Liver (tissue), 8 donors: ENCODE measurements at regions not wholly inside any gene's neighbourhood (a gene's known extent, or its start where the extent isn't known, plus 50 kb on each side); places are given as distances from the start of the nearest gene placed in this dataset.

ENCODE experiments used
- DNase-seq: peaks from one replicate; pipeline ENCODE4 v3.0.0-alpha.2; 2017; ENCODE audit warnings: low spot score
- H3K27ac ChIP-seq, 2 donors: one replicate each; pipeline ENCODE4 v1.7.0; 2013; ENCODE audit warnings: inconsistent platforms in 2 of 2, low read length in 2 of 2, control low read depth in 1 of 2, low read depth in 1 of 2, mild to moderate bottlenecking in 1 of 2
- H3K27me3 ChIP-seq, 4 donors: one replicate each; pipeline versions ENCODE4 v1.6.1 to v1.7.0; 2013; ENCODE audit warnings: low read length in 3 of 4, inconsistent platforms in 1 of 4, mild to moderate bottlenecking in 1 of 4, moderate library complexity in 1 of 4; ENCODE audit not compliant: control insufficient read depth in 4 of 4, insufficient read depth in 4 of 4
- H3K36me3 ChIP-seq, 4 donors: one replicate each; pipeline versions ENCODE4 v1.6.1 to v1.7.0; 2013; ENCODE audit warnings: low read length in 3 of 4, mild to moderate bottlenecking in 3 of 4, low read depth in 1 of 4, moderate library complexity in 1 of 4; ENCODE audit not compliant: control insufficient read depth in 4 of 4, insufficient read depth in 3 of 4
- H3K4me1 ChIP-seq, 4 donors: one replicate each; pipeline versions ENCODE4 v1.6.1 to v1.7.0; 2013; ENCODE audit warnings: low read length in 3 of 4, mild to moderate bottlenecking in 3 of 4, moderate library complexity in 1 of 4; ENCODE audit not compliant: control insufficient read depth in 4 of 4, insufficient read depth in 4 of 4
- H3K4me3 ChIP-seq, 3 donors: one replicate each; pipeline versions ENCODE4 v1.6.1 to v1.7.0; 2013; ENCODE audit warnings: low read length in 3 of 3, control low read depth in 1 of 3, low read depth in 1 of 3, mild to moderate bottlenecking in 1 of 3
- H3K9ac ChIP-seq, 2 donors: one replicate each; pipeline ENCODE4 v1.7.0; 2013; ENCODE audit warnings: low read length in 2 of 2, mild to moderate bottlenecking in 2 of 2, moderate library complexity in 2 of 2, control low read depth in 1 of 2, low read depth in 1 of 2
- H3K9me3 ChIP-seq, 4 donors: one replicate each; pipeline versions ENCODE4 v1.6.1 to v1.7.0; 2013; ENCODE audit warnings: low read length in 3 of 4; ENCODE audit not compliant: control insufficient read depth in 4 of 4
- ATF3 ChIP-seq: IDR thresholded peaks from 2 replicates; pipeline ENCODE4 v1.6.1; 2016; ENCODE audit warnings: antibody characterized with exemption
- CTCF ChIP-seq: fragments of 150-350 bp; IDR thresholded peaks from 2 replicates; pipeline ENCODE4 v1.5.1; 2017; ENCODE audit warnings: improper control_type of control experiment, low read depth, low read length; ENCODE audit not compliant: missing input control
- EGR1 ChIP-seq, 2 donors: IDR thresholded peaks; 2 replicates each; pipeline ENCODE4 v1.6.1; 2016 to 2018; ENCODE audit warnings: antibody characterized with exemption in 2 of 2, low read depth in 2 of 2
- FOXA1 ChIP-seq: IDR thresholded peaks from 2 replicates; pipeline ENCODE4 v1.6.1; 2016; ENCODE audit warnings: antibody characterized with exemption
- FOXA2 ChIP-seq: IDR thresholded peaks from 2 replicates; pipeline ENCODE4 v1.6.1; 2016; ENCODE audit warnings: antibody characterized with exemption
- GABPA ChIP-seq, 2 donors: IDR thresholded peaks in 1 of 2; conservative IDR thresholded peaks in 1 of 2; 2 replicates each; pipeline ENCODE4 v1.6.1; 2016; ENCODE audit warnings: antibody characterized with exemption in 2 of 2, mild to moderate bottlenecking in 1 of 2, moderate library complexity in 1 of 2
- HNF4A ChIP-seq, 2 donors: conservative IDR thresholded peaks; 2 replicates each; pipeline ENCODE4 v1.6.1; 2016; ENCODE audit warnings: antibody characterized with exemption in 2 of 2, mild to moderate bottlenecking in 2 of 2
- HNF4G ChIP-seq: IDR thresholded peaks from 2 replicates; pipeline ENCODE4 v1.6.1; 2016; ENCODE audit warnings: antibody characterized with exemption
- JUND ChIP-seq, 2 donors: IDR thresholded peaks; 2 replicates each; pipeline ENCODE4 v1.6.1; 2016; ENCODE audit warnings: antibody characterized with exemption in 2 of 2
- MAX ChIP-seq: IDR thresholded peaks from 2 replicates; pipeline ENCODE4 v1.6.1; 2016; ENCODE audit warnings: antibody characterized with exemption
- NR2F2 ChIP-seq: IDR thresholded peaks from 2 replicates; pipeline ENCODE4 v1.6.1; 2016; ENCODE audit warnings: antibody characterized with exemption
- RAD21 ChIP-seq, 2 donors: IDR thresholded peaks; 2 replicates each; pipeline ENCODE4 v1.6.1; 2016; ENCODE audit warnings: antibody characterized with exemption in 2 of 2, mild to moderate bottlenecking in 2 of 2
- REST ChIP-seq: IDR thresholded peaks from 2 replicates; pipeline ENCODE4 v1.6.1; 2016; ENCODE audit warnings: antibody characterized with exemption, mild to moderate bottlenecking
- SP1 ChIP-seq: IDR thresholded peaks from 2 replicates; pipeline ENCODE4 v1.6.1; 2018; ENCODE audit warnings: antibody characterized with exemption, mild to moderate bottlenecking
- TAF1 ChIP-seq: conservative IDR thresholded peaks from 2 replicates; pipeline ENCODE4 v1.6.1; 2016; ENCODE audit warnings: antibody characterized with exemption, mild to moderate bottlenecking
- YY1 ChIP-seq: IDR thresholded peaks from 2 replicates; pipeline ENCODE4 v1.6.1; 2016; ENCODE audit warnings: antibody characterized with exemption, mild to moderate bottlenecking
- ZBTB33 ChIP-seq: IDR thresholded peaks from 2 replicates; pipeline ENCODE4 v1.6.1; 2016; ENCODE audit warnings: antibody characterized with exemption
- WGBS: extraction: QIAGEN DNeasy Blood & Tissue Kit; methylation state at CpG from one replicate; pipeline ENCODE4 v1.1.7; 2013; 5-methylcytosine and 5-hydroxymethylcytosine counted together
- donor health status: healthy.
- donor health status: healthy.
- donor health status: healthy.
- donor health status: healthy.
- donor health status: healthy.

- no peak for DNase-seq
- Histone ChIP-seq H3K9me3 (no peaks in the 10 kb centered on the region), H3K4me1 (no peaks in the 10 kb centered on the region), H3K4me3 (no peak overlapping the region), H3K9ac (no peak overlapping the region), H3K27ac (no peak overlapping the region), H3K36me3 (no peaks in the 10 kb centered on the region), H3K27me3 (peaks cover 0 to 2% (median 0%) of the 10 kb centered on the region in 4 donors)
- TF ChIP-seq ZBTB33 (no peak), FOXA2 (no peak), NR2F2 (no peak), REST (no peak), CTCF (no peak), EGR1 (IDR thresholded peaks at IDR 0.05; ENCODE audit: low read depth in 2 of 2) (no peak), YY1 (no peak), GABPA (IDR thresholded peaks at IDR 0.05 in 1 of 2, conservative IDR thresholded peaks at IDR 0.05 in 1 of 2) (no peak), JUND (IDR thresholded peaks at IDR 0.05) (no peak), MAX (no peak), HNF4A (conservative IDR thresholded peaks at IDR 0.05) (no peak), ATF3 (no peak), HNF4G (no peak), TAF1 (no peak), FOXA1 (no peak), RAD21 (IDR thresholded peaks at IDR 0.05) (no peak), SP1 (no peak)
- 77% methylated on average over 1 of the region's 1 CpG for WGBS
These were observed 107.5 kb upstream of the FBN2 start for GRCh38 chr5:128645581-128645980.

GRCh38 chr5:128646176-128646575 is 108.1 kb upstream of the FBN2 start:
- no peak for DNase-seq
- Histone ChIP-seq H3K27me3 (no peaks in the 10 kb centered on the region), H3K36me3 (no peaks in the 10 kb centered on the region), H3K9me3 (no peaks in the 10 kb centered on the region), H3K4me3 (no peak overlapping the region), H3K4me1 (no peaks in the 10 kb centered on the region), H3K9ac (no peak overlapping the region), H3K27ac (no peak overlapping the region)
- TF ChIP-seq REST (no peak), EGR1 (IDR thresholded peaks at IDR 0.05; ENCODE audit: low read depth in 2 of 2) (no peak)
- WGBS = 77% methylated on average over 2 of the region's 2 CpGs
